NCI-H2029 treated with DMSO at 0.1 percent for 48 hours (cell line): ENCODE measurements at regions not wholly inside any gene's neighbourhood (a gene's known extent, or its start where the extent isn't known, plus 50 kb on each side); places are given as distances from the start of the nearest gene placed in this dataset.
"Not testable (repeated sequence)": the region's sequence is repeated elsewhere in the genome, so short reads cannot be mapped to it uniquely, and the experiment has no call there.

Experiments used
- DNase-seq: peaks from one replicate; lab custom pipeline; 2025; lab: John Stamatoyannopoulos, UW

GRCh38 chr1:74943046-74943445, 191.1 kb upstream of the LHX8 start:
- DNase-seq: no peak

DNA sequence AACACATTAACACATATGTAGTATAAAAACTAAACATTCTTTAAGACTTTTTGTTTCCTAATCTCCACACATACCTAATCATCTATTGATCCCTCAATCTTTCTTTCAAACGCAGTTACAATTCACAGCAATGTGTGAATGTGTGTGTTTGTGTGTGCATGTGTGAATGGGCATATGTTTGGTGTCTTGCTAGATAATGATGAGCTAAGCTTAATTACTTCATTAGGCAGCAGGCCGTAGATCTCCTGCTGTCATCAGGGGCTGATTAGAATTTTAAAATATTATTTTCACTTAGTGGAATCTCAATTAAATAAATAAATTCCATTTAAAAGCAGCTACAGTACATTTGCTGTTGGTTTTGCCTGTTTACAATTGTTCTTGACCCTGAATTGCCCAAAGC, 187.8 kb upstream of the LHX8 start:
- no peak for DNase-seq

- not testable (repeated sequence) for DNase-seq
Observed at GRCh38 chr1:74949348-74949747, 184.8 kb upstream of the LHX8 start.

- not testable (repeated sequence) for DNase-seq
Observed at GRCh38 chr1:74951981-74952380, 182.2 kb upstream of the LHX8 start.

GRCh38 chr1:74952786-74953185, 181.4 kb upstream of the LHX8 start:
- DNase-seq: no peak

- no peak for DNase-seq
Observed at GRCh38 chr1:74953622-74954021, 180.6 kb upstream of the LHX8 start.

DNA sequence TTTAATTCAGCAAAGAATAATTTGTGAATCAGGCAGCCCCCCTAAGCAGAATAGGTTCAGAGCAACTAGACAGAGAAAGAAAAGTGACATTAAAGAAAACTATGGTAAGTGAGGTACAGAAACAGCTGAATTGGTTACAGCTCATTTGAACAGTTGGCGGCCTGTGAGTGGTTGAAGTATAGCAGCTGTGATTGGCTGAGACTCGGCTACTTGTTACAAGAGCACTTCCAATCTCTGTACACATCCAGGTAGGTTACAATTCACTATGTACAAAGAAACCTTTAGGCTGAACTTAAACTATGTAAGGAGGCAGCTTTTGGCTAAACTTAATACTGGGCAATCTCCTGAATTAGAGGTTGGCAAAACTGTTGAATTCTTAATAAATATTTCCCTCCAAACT, 171.1 kb upstream of the LHX8 start:
- DNase-seq: no peak

GRCh38 chr1:74964508-74965102, 169.6 kb upstream of the LHX8 start:
- DNase-seq: peak; percentile 54

DNA sequence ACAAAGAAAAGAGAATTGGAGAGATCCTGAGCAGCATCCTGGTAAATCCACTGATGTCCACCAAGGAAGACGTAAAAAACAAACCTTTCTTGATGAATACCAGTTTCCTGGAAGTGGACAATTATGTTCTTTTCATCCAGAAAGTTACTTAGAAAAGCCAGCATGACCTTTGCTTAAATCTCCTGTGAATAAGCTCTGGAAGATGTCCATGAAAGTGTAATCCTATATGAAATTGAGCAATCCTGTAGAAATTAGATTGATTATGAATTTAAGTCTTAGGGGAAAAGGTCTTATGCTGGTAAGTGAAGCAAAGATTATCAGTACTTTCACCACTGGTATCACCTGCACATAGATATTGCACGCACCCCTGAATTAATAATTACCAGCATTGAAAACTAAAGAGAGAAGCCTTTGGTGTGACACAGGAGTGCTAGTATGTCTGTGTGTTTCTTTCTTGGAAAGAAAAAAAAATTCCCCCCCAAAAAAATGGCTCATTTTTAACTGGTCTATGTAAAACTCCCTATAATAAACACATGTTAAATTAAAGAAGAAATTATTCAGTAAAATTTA, 164.5 kb upstream of the LHX8 start:
- DNase-seq: no peak

DNA sequence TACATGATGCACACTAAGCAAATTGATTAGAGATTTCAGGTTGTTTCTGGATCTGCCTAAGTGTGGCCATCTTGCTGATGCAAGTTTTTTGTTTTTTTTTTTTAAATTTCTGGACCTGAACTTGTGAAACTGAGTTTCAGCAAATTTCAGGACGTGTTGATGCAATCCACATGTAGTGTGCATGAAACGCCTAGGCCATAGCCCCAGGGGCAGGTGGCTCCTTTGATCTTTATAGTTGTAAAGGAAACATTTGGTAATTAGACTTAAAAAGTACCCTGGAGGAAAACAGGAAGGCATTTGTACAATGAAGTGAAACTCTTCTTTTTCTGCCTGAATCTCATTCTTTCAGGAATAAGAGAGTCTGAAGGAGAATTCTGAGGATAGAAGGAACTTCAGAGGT, 162.2 kb upstream of the LHX8 start:
- DNase-seq: no peak

- no peak for DNase-seq
Observed at GRCh38 chr1:74976491-74976890, 157.7 kb upstream of the LHX8 start.

DNA sequence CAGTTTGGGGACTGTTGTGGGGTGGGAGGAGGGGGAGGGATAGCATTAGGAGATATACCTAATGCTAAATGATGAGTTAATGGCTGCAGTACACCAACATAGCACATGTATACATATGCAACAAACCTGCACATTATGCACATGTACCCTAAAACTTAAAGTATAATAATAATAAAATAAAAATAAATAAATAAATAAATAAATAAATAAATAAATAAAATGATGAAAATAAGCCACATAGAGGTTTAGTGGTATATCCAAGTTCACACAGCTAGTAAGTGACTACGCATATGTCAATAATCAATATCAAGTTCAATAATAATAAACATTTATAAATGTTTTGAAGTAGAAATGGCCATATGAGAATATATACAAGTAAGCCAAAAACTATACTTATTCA, 141.7 kb upstream of the LHX8 start:
- DNase-seq: not testable (repeated sequence)

DNA sequence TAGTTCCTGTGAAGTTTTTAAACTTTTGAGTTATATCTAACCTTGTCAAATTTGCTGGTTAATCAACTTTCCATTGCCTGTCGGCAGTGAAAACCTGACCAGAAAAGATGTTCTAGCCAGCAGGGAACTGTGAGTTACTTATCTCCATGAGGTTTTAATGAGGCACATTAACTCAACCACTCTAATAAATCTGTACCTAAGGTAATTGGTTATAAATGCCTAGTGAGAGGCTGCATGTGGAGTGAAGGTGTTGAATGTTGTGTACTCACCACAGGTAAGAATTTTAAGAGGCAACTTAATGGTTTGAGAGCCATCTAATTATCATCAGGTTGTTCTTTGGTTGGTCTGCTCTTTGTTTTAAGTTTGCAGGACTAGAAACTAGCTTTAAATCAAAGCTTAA, 138.4 kb upstream of the LHX8 start:
- no peak for DNase-seq

DNA sequence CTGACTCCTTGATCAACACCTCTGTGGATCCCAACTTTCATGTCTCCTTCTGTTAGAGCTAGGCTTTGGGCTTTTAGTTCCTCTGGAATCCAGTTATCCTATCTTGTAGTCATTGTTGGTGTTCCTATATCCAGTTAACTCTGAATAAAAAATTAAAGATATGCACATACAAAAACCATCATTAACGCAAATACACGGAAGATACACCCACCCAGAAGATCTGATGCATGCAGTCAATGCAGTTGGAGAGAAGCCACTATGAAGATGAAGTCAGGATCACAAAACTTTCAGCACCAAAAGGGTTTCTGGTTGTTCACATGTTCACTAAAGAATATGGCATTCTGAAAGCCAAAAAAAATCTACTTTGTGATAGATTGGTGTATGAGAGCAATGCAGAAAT, 123.6 kb upstream of the LHX8 start:
- no peak for DNase-seq

GRCh38 chr1:75014250-75014649, 119.9 kb upstream of the LHX8 start:
- DNase-seq: no peak

- no peak for DNase-seq
Observed at GRCh38 chr1:75023005-75023404, 111.2 kb upstream of the LHX8 start.

DNA sequence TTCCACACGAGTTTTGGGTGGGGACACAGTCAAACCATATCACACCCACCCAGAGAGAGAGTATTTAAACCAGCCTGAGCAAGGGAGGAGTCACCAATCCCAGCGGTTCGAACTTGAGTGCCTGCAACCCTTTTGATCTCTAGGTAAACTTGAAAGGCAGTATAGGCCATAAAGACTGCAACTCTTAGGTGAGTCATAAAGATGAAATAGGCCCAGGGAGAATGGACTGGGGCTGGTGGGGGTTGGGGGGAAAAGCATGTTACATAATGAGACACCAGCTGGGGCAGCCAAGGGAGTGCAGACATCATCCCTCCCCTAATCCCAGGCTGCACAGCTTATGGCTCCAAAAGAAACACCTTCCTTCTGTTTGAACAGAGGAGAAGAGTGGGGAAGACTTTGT, 99.8 kb upstream of the LHX8 start:
- no peak for DNase-seq

GRCh38 chr1:75035536-75035935, 98.7 kb upstream of the LHX8 start:
- DNase-seq: no peak

DNA sequence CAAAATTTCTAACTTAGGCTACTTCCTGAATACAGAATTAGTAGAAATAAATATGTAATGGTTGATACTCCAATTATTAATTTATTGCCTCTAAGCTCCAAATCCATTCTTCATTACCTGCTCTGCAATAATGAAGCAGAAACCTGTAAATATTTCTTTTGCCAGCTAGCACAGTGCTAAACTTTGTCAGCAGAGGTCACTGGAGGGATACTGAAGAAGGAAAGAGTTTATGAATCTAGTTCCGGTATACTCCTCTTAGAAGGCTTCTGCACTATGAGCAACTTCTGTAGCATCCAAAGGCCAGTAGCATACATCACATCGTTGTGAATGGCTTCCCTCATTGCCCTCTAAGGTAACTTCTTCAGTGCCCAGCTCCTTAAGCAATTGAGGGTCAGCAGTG, 81.0 kb upstream of the LHX8 start:
- no peak for DNase-seq

DNA sequence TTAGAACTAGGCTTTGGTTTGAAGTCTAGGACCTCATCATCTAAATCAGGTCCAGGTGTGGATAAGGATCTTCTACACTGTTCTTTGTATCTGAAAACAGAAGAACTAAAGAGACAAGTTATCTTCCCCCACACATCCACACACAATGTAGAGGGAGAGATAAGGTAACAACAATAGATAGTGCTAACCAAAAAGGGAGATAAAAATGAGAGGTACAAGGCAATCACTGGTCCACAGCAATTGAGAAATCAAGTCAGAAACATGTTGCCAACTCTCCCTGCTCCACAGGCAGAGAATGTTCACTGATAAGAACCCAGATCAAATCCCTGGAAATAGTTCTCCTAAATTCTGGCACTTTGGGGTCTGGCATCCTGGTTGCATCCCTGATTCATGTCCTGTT, 75.8 kb upstream of the LHX8 start:
- no peak for DNase-seq

GRCh38 chr1:75062111-75062510, 72.1 kb upstream of the LHX8 start:
- DNase-seq: no peak

DNA sequence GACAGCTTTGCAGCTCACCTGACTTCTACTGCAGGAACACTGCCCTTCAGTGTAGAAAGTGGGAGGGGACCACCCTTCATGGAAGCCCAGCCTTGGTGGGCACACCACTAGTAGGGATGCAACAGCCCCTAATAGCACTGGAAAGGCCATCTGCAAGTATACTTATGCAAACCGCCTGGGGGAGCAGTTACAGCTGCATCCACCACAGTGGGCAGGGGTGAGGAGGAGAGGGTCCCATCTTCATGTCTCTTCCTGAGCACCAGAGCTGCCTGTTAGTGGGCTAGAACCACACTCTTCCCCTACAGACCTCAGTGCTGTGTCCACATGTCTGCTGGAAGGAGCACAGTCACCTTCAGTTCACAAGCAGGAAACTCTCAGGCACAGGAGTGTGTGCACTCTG, 66.2 kb upstream of the LHX8 start:
- DNase-seq: no peak

GRCh38 chr1:75074831-75075395, 59.3 kb upstream of the LHX8 start:
- DNase-seq: no peak
